ENCODE measurements at regions not wholly inside any gene's neighbourhood (a gene's known extent, or its start where the extent isn't known, plus 50 kb on each side); places are given as distances from the start of the nearest gene placed in this dataset.

DNA sequence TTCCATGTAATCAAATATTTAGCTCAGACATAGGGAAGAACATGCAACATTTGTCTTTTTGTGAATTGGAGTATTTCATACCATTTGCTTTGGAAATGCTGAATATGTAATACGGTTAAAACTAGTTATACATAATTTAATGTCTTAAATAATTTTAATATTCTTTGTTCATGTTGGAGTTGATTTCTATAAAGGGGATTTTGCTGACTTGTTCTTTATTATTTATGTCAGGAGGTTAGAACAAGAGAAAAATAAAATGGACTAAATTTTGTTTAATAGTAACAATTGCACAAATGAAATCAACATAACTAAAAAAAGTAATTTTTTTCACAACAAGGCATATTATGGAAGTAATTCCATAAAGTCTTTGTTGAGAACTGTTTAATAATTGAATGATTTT is 170.0 kb upstream of the CDH18 start:
- TF ChIP-seq, protein P1, sequence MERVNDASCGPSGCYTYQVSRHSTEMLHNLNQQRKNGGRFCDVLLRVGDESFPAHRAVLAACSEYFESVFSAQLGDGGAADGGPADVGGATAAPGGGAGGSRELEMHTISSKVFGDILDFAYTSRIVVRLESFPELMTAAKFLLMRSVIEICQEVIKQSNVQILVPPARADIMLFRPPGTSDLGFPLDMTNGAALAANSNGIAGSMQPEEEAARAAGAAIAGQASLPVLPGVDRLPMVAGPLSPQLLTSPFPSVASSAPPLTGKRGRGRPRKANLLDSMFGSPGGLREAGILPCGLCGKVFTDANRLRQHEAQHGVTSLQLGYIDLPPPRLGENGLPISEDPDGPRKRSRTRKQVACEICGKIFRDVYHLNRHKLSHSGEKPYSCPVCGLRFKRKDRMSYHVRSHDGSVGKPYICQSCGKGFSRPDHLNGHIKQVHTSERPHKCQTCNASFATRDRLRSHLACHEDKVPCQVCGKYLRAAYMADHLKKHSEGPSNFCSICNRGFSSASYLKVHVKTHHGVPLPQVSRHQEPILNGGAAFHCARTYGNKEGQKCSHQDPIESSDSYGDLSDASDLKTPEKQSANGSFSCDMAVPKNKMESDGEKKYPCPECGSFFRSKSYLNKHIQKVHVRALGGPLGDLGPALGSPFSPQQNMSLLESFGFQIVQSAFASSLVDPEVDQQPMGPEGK (CRISPR knock-in tag; IDR thresholded peaks at IDR 0.05; ENCODE audit: borderline replicate concordance), result no peak
- TF ChIP-seq ZFP30 (CRISPR knock-in tag; IDR thresholded peaks at IDR 0.05) (no peak), SNAI2 (CRISPR knock-in tag; IDR thresholded peaks at IDR 0.05) (no peak), RARB (CRISPR knock-in tag; IDR thresholded peaks at IDR 0.05) (no peak)
- TF ChIP-seq, protein P2, sequence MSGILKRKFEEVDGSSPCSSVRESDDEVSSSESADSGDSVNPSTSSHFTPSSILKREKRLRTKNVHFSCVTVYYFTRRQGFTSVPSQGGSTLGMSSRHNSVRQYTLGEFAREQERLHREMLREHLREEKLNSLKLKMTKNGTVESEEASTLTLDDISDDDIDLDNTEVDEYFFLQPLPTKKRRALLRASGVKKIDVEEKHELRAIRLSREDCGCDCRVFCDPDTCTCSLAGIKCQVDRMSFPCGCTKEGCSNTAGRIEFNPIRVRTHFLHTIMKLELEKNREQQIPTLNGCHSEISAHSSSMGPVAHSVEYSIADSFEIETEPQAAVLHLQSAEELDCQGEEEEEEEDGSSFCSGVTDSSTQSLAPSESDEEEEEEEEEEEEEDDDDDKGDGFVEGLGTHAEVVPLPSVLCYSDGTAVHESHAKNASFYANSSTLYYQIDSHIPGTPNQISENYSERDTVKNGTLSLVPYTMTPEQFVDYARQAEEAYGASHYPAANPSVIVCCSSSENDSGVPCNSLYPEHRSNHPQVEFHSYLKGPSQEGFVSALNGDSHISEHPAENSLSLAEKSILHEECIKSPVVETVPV (CRISPR knock-in tag; IDR thresholded peaks at IDR 0.05), result no peak

All from SK-N-SH treated with all-trans-retinoic acid at 6 μM for 48 hours (cell line).